Trophoblast cell (in vitro differentiated cells and primary cell): ENCODE measurements at regions not wholly inside any gene's neighbourhood (a gene's known extent, or its start where the extent isn't known, plus 50 kb on each side); places are given as distances from the start of the nearest gene placed in this dataset.
A peak's percentile ranks its signal among the peaks of the same experiment; 100 is the strongest.

ENCODE experiments used
- DNase-seq, 2 donors: peaks; one replicate each; pipeline ENCODE4 v3.0.0-alpha.2; 2016
- H2AFZ ChIP-seq: 2 replicates; pipeline ENCODE4 v1.6.1; 2013; ENCODE audit warnings: low read length, moderate library complexity, mild to moderate bottlenecking; ENCODE audit not compliant: insufficient read depth, poor library complexity
- H2AK5ac ChIP-seq: 2 replicates; pipeline ENCODE4 v1.6.1; 2013; ENCODE audit warnings: mild to moderate bottlenecking, low read length
- H2BK120ac ChIP-seq: 2 replicates; pipeline ENCODE4 v1.6.1; 2013; ENCODE audit warnings: low read length, mild to moderate bottlenecking, moderate library complexity; ENCODE audit not compliant: insufficient read depth, poor library complexity
- H2BK12ac ChIP-seq: 2 replicates; pipeline ENCODE4 v1.6.1; 2013; ENCODE audit warnings: mild to moderate bottlenecking, low read length, moderate library complexity
- H2BK5ac ChIP-seq: 2 replicates; pipeline ENCODE4 v1.6.1; 2013; ENCODE audit warnings: low read length, low read depth, moderate library complexity, mild to moderate bottlenecking; ENCODE audit not compliant: poor library complexity
- H3K14ac ChIP-seq: 2 replicates; pipeline ENCODE4 v1.6.1; 2013; ENCODE audit warnings: mild to moderate bottlenecking, low read length
- H3K18ac ChIP-seq: 2 replicates; pipeline ENCODE4 v1.6.1; 2013; ENCODE audit warnings: mild to moderate bottlenecking, low read length
- H3K23ac ChIP-seq: 2 replicates; pipeline ENCODE4 v1.6.1; 2013; ENCODE audit warnings: low read length
- H3K27ac ChIP-seq: 2 replicates; pipeline ENCODE4 v1.5.1; 2013; ENCODE audit warnings: low read depth, mild to moderate bottlenecking, inconsistent platforms, low read length, moderate library complexity
- H3K27me3 ChIP-seq: 2 replicates; pipeline ENCODE4 v1.6.1; 2013; ENCODE audit warnings: inconsistent platforms, mild to moderate bottlenecking, low read length, moderate library complexity; ENCODE audit not compliant: insufficient read depth
- H3K36me3 ChIP-seq, 2 experiments: 1 replicate in 1 of 2; 2 replicates in 1 of 2; pipeline ENCODE4 v1.6.1; 2013; ENCODE audit warnings: low read length in 2 of 2, mild to moderate bottlenecking in 2 of 2, moderate library complexity in 1 of 2; ENCODE audit not compliant: insufficient read depth in 2 of 2, control insufficient read depth in 1 of 2
- H3K4ac ChIP-seq: 2 replicates; pipeline ENCODE4 v1.6.1; 2013; ENCODE audit warnings: low read depth, mild to moderate bottlenecking, low read length, moderate library complexity
- H3K4me1 ChIP-seq, 2 experiments: 1 replicate in 1 of 2; 2 replicates in 1 of 2; pipeline ENCODE4 v1.6.1; 2013; ENCODE audit warnings: low read length in 2 of 2, mild to moderate bottlenecking in 2 of 2, moderate library complexity in 1 of 2; ENCODE audit not compliant: insufficient read depth in 2 of 2, control insufficient read depth in 1 of 2
- H3K4me2 ChIP-seq: 2 replicates; pipeline ENCODE4 v1.6.1; 2013; ENCODE audit warnings: inconsistent platforms, mild to moderate bottlenecking, low read length, moderate library complexity
- H3K4me3 ChIP-seq: 2 replicates; pipeline ENCODE4 v1.5.1; 2013; ENCODE audit warnings: mild to moderate bottlenecking, low read depth, low read length, inconsistent platforms
- H3K79me1 ChIP-seq: one replicate; pipeline ENCODE4 v1.6.1; 2013; ENCODE audit warnings: low read length
- H3K79me2 ChIP-seq: 2 replicates; pipeline ENCODE4 v1.6.1; 2013; ENCODE audit warnings: low read length, mild to moderate bottlenecking; ENCODE audit not compliant: control insufficient read depth, insufficient read depth, poor library complexity
- H3K9ac ChIP-seq: 2 replicates; pipeline ENCODE4 v1.6.1; 2013; ENCODE audit warnings: mild to moderate bottlenecking, low read length
- H3K9me3 ChIP-seq: 2 replicates; pipeline ENCODE4 v1.6.1; 2013; ENCODE audit warnings: low read depth, mild to moderate bottlenecking, control low read depth, inconsistent platforms, low read length; ENCODE audit not compliant: insufficient read depth
- H4K12ac ChIP-seq: 2 replicates; pipeline ENCODE4 v1.6.1; 2013; ENCODE audit warnings: low read depth, mild to moderate bottlenecking, low read length, moderate library complexity
- H4K8ac ChIP-seq: 2 replicates; pipeline ENCODE4 v1.6.1; 2013; ENCODE audit warnings: low read depth, mild to moderate bottlenecking, low read length, moderate library complexity
- H4K91ac ChIP-seq: one replicate; pipeline ENCODE4 v1.6.1; 2013; ENCODE audit warnings: low read depth, mild to moderate bottlenecking, low read length, moderate library complexity
- WGBS: extraction: QIAGEN DNeasy Blood & Tissue Kit; methylation state at CpG from one replicate; pipeline ENCODE4 v1.1.7; 2013; ENCODE audit warnings: missing lambda C conversion rate; ENCODE audit not compliant: insufficient read length, insufficient coverage; ENCODE audit errors: extremely low coverage; 5-methylcytosine and 5-hydroxymethylcytosine counted together

DNA sequence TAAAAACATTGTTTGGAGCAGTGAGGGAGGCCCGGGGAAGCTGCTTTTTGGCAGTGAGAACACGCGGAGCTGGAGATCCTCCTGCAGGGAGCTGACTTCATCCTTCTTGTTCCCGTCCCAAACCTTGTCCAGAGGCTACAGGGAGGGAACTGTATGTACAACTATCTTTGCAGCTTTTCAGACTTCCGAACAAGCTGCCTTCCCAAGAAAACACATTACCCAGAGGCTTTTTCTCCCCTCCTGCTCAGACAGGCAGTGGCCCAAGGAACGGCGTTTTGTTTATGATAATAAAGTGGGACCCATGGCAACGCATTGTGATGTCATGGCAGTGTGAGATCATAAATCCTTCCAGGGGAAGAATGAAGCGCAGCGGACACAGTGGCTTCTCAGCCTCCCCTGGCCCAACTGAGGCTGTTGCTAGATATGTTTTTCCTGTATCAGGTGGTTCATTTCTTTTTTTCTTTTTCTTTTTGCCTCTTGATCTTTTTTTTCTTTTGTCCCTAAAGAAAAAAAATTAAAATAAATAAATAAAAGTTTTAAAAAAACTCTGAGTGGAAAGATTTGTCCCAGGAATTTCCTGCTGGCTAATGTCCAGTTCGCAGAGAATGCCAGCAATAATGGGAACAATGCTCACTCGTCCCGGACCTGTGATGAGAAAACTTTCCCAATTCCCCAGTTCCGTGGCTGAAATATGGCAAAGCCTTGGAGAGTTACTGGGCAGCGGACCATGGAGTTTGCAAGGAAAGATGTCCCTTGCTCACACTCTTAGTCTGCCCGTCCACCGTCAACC is 103.4 kb upstream of the MAP1LC3B2 start:
- Histone ChIP-seq H2AFZ (no peak overlapping the region), H3K4me3 (no peak overlapping the region), H3K79me2 (no peaks in the 10 kb centered on the region), H4K8ac (peak overlapping the region; percentile 24), H3K4me2 (no peak overlapping the region), H3K9me3 (no peaks in the 10 kb centered on the region), H4K91ac (no peak overlapping the region), H3K27ac (peak overlapping the region; percentile 6), H3K4me1 (peaks cover 9 to 18% of the 10 kb centered on the region in 2 experiments), H4K12ac (no peak overlapping the region), H3K9ac (peak overlapping the region; percentile 37), H3K18ac (no peak overlapping the region), H2BK5ac (no peak overlapping the region), H3K23ac (no peak overlapping the region), H3K79me1 (peaks cover 3% of the 10 kb centered on the region), H3K14ac (peak overlapping the region; percentile 28), H3K4ac (no peak overlapping the region), H2BK12ac (peak overlapping the region; percentile 11), H2BK120ac (no peak overlapping the region), H3K27me3 (no peaks in the 10 kb centered on the region), H2AK5ac (no peak overlapping the region), H3K36me3 (no peaks in the 10 kb centered on the region)
- WGBS, result no CpG with 5 or more reads among the region's 17 CpGs
- DNase-seq, result peak; percentile 93 to 96

DNA sequence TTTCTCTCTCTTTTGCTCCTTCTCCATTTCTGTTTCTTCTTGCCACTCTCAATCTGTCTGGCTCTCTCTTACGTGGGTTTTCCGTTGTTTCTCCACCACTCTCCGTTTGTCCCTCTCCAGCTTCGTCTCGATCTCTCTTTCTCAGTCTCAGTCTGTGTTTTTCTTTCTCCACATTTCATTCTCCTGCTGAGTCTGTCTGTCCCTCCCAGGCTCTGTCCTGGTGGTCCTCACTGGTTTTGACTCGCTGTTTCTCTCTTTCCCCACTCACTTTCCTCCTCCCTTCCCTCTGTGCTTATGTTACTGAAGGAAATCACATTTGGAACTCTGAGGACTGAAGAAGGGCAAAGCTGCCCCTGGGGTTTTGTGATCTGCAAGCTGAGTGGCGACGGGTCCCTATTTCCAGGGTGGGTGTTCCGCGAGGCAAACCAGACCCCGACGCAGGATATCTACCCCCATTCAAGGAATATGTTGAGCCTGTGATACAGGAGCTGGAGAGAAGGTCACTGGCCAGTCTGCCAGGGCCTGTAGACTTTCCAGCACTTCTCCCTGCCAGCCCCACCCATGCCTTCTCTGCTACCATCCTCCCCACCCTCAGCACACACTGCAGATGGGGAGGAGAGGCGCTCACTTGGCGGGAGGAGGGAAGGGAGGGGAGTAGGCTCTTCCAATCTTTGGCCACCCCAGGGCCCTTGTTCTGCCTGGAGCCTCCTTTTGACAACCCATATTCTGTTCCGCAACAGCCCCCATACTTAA is 102.7 kb upstream of the MAP1LC3B2 start:
- Histone ChIP-seq H3K27me3 (no peaks in the 10 kb centered on the region), H3K9me3 (no peaks in the 10 kb centered on the region), H3K79me2 (no peaks in the 10 kb centered on the region), H3K14ac (no peak overlapping the region), H3K79me1 (peaks cover 3% of the 10 kb centered on the region), H2BK5ac (no peak overlapping the region), H3K27ac (no peak overlapping the region), H2AK5ac (peak overlapping the region; percentile 72), H3K4me3 (no peak overlapping the region), H3K18ac (no peak overlapping the region), H4K12ac (no peak overlapping the region), H2AFZ (no peak overlapping the region), H3K4ac (no peak overlapping the region), H3K36me3 (no peaks in the 10 kb centered on the region), H3K4me2 (no peak overlapping the region), H4K8ac (peak overlapping the region; percentile 46), H2BK12ac (peak overlapping the region; percentile 72), H3K4me1 (peaks cover 9 to 18% of the 10 kb centered on the region in 2 experiments), H4K91ac (peak overlapping the region; percentile 45), H3K23ac (no peak overlapping the region), H3K9ac (no peak overlapping the region), H2BK120ac (peak overlapping the region; percentile 14)
- WGBS, result no CpG with 5 or more reads among the region's 15 CpGs
- no peak for DNase-seq

DNA sequence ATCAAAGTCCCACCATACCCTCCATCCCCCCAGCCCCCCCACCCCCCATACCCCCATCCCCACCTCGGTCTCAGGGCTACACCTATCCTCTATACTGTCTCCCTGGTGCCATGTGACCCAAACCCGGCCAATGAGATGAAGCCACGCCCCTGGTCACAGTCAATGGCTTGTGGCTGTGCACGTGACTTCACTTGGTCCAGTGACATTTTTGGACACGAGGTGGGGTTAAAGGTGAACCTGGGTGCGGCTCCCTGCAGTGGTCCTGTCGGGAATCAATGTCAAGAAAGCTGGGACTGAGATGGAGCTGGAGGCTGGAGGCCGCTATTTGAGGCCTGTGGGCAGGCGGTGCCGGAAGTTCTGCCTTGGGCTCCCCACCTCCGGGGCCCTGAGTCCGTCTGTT is 100.7 kb upstream of the MAP1LC3B2 start:
- no peak overlapping the region for H4K91ac ChIP-seq
- no CpG with 5 or more reads among the region's 12 CpGs for WGBS

DNA sequence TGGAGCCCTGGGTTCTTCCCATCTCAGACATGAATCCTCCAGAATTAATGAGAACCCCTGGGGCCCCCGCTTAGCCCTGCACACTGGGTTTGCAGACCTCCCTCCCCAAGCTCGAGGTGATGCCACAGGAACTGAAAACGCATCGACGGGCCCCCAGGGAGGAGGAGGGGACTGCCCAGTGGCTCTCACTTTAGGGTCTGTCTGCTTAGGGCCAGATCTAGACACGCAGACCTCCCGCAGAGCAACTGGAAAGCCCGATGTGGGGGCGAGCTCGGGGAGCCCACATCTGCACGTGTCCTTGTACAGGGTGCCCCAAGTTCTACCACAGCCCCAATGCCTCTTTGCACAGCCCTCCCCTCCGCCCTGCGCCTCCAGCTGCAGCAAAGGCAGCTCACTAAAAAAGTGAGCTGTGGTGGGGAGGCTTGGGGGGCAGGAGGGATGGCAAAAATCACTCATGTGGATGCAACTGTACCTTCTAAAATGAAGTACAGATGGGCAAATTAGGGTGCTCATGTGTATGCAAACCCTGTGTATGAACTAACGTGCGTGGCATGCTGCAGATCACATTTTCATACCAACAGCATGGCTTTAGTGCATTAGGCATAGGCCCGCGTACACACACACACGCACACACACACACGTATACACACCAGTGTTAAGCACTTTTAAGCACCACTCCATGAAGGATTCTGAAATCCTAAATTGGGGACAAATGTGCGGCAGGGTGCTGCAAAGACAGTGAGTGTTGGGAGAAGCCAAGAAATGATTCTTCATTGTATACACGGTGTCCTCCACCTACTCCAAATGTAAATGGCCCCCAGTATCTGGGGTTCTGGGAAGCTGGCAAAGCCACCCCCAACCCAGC is 99.9 kb upstream of the MAP1LC3B2 start:
- no peaks in the 10 kb centered on the region for H3K79me2 ChIP-seq
- no peak overlapping the region for H3K18ac ChIP-seq
- no peaks in the 10 kb centered on the region for H3K36me3 ChIP-seq
- no peak overlapping the region for H2BK120ac ChIP-seq
- H4K12ac ChIP-seq, result no peak overlapping the region
- no peak overlapping the region for H4K91ac ChIP-seq
- H3K79me1 ChIP-seq, result peaks cover 3% of the 10 kb centered on the region
- H3K4me3 ChIP-seq, result no peak overlapping the region
- H3K23ac ChIP-seq, result no peak overlapping the region
- H2AK5ac ChIP-seq, result no peak overlapping the region
- no peak overlapping the region for H4K8ac ChIP-seq
- no peaks in the 10 kb centered on the region for H3K9me3 ChIP-seq
- no CpG with 5 or more reads among the region's 21 CpGs for WGBS
- H3K27ac ChIP-seq, result no peak overlapping the region
- no peak overlapping the region for H2BK5ac ChIP-seq
- peaks cover 9 to 18% of the 10 kb centered on the region in 2 experiments for H3K4me1 ChIP-seq
- no peak overlapping the region for H3K9ac ChIP-seq
- DNase-seq, result no peak
- H3K4ac ChIP-seq, result no peak overlapping the region
- H3K27me3 ChIP-seq, result no peaks in the 10 kb centered on the region
- no peak overlapping the region for H3K4me2 ChIP-seq
- no peak overlapping the region for H3K14ac ChIP-seq
- no peak overlapping the region for H2AFZ ChIP-seq
- no peak overlapping the region for H2BK12ac ChIP-seq

More for the DNA sequence above, 100.7 kb upstream of the MAP1LC3B2 start:
- Histone ChIP-seq H3K79me1 (peaks cover 3% of the 10 kb centered on the region), H2AK5ac (no peak overlapping the region), H4K12ac (no peak overlapping the region), H2BK5ac (no peak overlapping the region), H3K9me3 (no peaks in the 10 kb centered on the region), H3K4ac (no peak overlapping the region), H3K4me1 (peaks cover 9 to 18% of the 10 kb centered on the region in 2 experiments), H3K27ac (no peak overlapping the region), H2BK120ac (no peak overlapping the region), H3K14ac (no peak overlapping the region), H3K79me2 (no peaks in the 10 kb centered on the region), H3K36me3 (no peaks in the 10 kb centered on the region), H3K27me3 (no peaks in the 10 kb centered on the region), H2AFZ (no peak overlapping the region), H3K23ac (no peak overlapping the region), H3K4me2 (no peak overlapping the region), H3K18ac (no peak overlapping the region), H4K8ac (no peak overlapping the region), H3K4me3 (no peak overlapping the region), H3K9ac (no peak overlapping the region), H2BK12ac (no peak overlapping the region)
- DNase-seq, result no peak
